Sigmoid colon (tissue), 6 donors: ENCODE measurements at regions not wholly inside any gene's neighbourhood (a gene's known extent, or its start where the extent isn't known, plus 50 kb on each side); places are given as distances from the start of the nearest gene placed in this dataset.

ENCODE experiments used
- DNase-seq: peaks from one replicate; pipeline ENCODE4 v3.0.0-alpha.2; 2019
- H3K27ac ChIP-seq, 4 donors: fragments of 200-600 bp; sonication (generic); one replicate each; pipeline ENCODE4 v1.5.1; 2016 to 2019; ENCODE audit warnings: mild to moderate bottlenecking in 1 of 4
- H3K27me3 ChIP-seq, 3 donors: fragments of 200-600 bp; sonication (generic); one replicate each; pipeline ENCODE4 v1.5.1; 2019; ENCODE audit warnings: mild to moderate bottlenecking in 1 of 3
- H3K36me3 ChIP-seq, 4 donors: fragments of 200-600 bp; sonication (generic); one replicate each; pipeline ENCODE4 v1.5.1; 2016 to 2019
- H3K4me1 ChIP-seq, 4 donors: fragments of 200-600 bp; sonication (generic); one replicate each; pipeline ENCODE4 v1.5.1; 2017 to 2019
- H3K4me3 ChIP-seq, 4 donors: fragments of 200-600 bp; sonication (generic); one replicate each; pipeline ENCODE4 v1.5.1; 2017 to 2019; ENCODE audit warnings: mild to moderate bottlenecking in 2 of 4, moderate library complexity in 1 of 4
- H3K9me3 ChIP-seq, 4 donors: fragments of 200-600 bp in 3 of 4; sonication (generic) in 3 of 4; one replicate each; pipeline versions ENCODE4 v1.5.1 to v1.6.1; 2013 to 2019
- EP300 ChIP-seq, 4 donors: sonication (generic); formaldehyde crosslinking; IDR thresholded peaks; one replicate each; pipeline ENCODE4 v1.6.1; 2017; ENCODE audit warnings: antibody characterized with exemption in 4 of 4
- POLR2A ChIP-seq, 2 donors: fragments of 450-650 bp; IDR thresholded peaks; one replicate each; pipeline ENCODE4 v1.6.1; 2016; ENCODE audit warnings: antibody characterized with exemption in 2 of 2, mild to moderate bottlenecking in 2 of 2, moderate library complexity in 2 of 2
- POLR2AphosphoS5 ChIP-seq, 4 donors: sonication (generic); formaldehyde crosslinking; IDR thresholded peaks; one replicate each; pipeline ENCODE4 v1.6.1; 2017; ENCODE audit warnings: antibody characterized with exemption in 4 of 4
- WGBS, 2 donors: extraction: QIAGEN DNeasy Blood & Tissue Kit; methylation state at CpG; one replicate each; pipeline ENCODE4 v1.1.7; 2013; 5-methylcytosine and 5-hydroxymethylcytosine counted together
- intact Hi-C: fragments of 100-400 bp; cut with DNase I; formaldehyde crosslinking; loops from one replicate; pipeline ENCODE4 v1.15.1; 2023
- TF ChIP-seq, protein P1 (sequence below), 4 experiments: fragments of 450-650 bp in 3 of 4; fragments of 200-600 bp in 1 of 4; IDR thresholded peaks; one replicate each; pipeline ENCODE4 v1.5.1; 2016 to 2019; ENCODE audit warnings: antibody characterized with exemption in 4 of 4, mild to moderate bottlenecking in 3 of 4, moderate library complexity in 2 of 4
- donor health status: healthy with polysubstance abuse.
- donor health status: healthy.

DNA sequence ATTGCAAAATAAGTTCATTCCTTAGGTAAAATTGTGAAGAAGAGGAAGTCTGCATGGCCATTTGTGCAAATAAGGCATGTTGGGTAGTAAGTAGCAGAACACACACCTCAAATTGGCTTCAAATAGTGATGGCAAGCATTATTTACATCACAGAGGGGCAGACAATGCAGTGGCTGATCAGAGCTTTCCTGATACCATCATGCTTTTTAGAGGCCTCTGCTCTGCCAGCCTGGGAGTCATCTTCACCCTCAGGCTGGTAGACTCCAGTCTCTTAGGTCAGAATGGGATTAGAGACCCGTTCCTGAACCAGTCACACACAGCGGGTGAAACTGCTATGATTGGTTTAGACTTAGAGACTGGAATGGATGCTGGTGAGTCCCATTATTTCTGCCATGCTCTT lies 396.0 kb upstream of the MCTP2 start:
- H3K4me1 ChIP-seq: no peaks in the 10 kb centered on the region
- intact Hi-C loops: no loop called here
- H3K4me3 ChIP-seq: no peak overlapping the region
- no peak for DNase-seq
- H3K27me3 ChIP-seq: no peaks in the 10 kb centered on the region
- TF ChIP-seq POLR2A (IDR thresholded peaks at IDR 0.05) (no peak), EP300 (IDR thresholded peaks at IDR 0.05) (no peak), POLR2AphosphoS5 (IDR thresholded peaks at IDR 0.05) (no peak)
- 77 to 90% methylated on average over 2 of the region's 2 CpGs for WGBS, 2 donors
- no peaks in the 10 kb centered on the region for H3K36me3 ChIP-seq
- no peak overlapping the region for H3K27ac ChIP-seq
- no peaks in the 10 kb centered on the region for H3K9me3 ChIP-seq

- 71 to 79% methylated on average over 1 of the region's 1 CpG for WGBS, 2 donors
- Histone ChIP-seq H3K9me3 (no peaks in the 10 kb centered on the region), H3K4me3 (no peak overlapping the region), H3K4me1 (no peaks in the 10 kb centered on the region), H3K27ac (no peak overlapping the region), H3K36me3 (no peaks in the 10 kb centered on the region), H3K27me3 (no peaks in the 10 kb centered on the region)
- intact Hi-C loops: no loop called here
- no peak for DNase-seq
- no peak for TF ChIP-seq POLR2AphosphoS5 (IDR thresholded peaks at IDR 0.05)
These were observed 399.7 kb upstream of the MCTP2 start for GRCh38 chr15:93831641-93832040.

GRCh38 chr15:93830221-93831080 lies 400.9 kb upstream of the MCTP2 start:
- H3K9me3 ChIP-seq: no peaks in the 10 kb centered on the region
- no peak overlapping the region for H3K4me3 ChIP-seq
- intact Hi-C loops: no loop called here
- TF ChIP-seq POLR2A (IDR thresholded peaks at IDR 0.05) (no peak), EP300 (IDR thresholded peaks at IDR 0.05) (no peak), POLR2AphosphoS5 (IDR thresholded peaks at IDR 0.05) (no peak)
- TF ChIP-seq, protein P1, sequence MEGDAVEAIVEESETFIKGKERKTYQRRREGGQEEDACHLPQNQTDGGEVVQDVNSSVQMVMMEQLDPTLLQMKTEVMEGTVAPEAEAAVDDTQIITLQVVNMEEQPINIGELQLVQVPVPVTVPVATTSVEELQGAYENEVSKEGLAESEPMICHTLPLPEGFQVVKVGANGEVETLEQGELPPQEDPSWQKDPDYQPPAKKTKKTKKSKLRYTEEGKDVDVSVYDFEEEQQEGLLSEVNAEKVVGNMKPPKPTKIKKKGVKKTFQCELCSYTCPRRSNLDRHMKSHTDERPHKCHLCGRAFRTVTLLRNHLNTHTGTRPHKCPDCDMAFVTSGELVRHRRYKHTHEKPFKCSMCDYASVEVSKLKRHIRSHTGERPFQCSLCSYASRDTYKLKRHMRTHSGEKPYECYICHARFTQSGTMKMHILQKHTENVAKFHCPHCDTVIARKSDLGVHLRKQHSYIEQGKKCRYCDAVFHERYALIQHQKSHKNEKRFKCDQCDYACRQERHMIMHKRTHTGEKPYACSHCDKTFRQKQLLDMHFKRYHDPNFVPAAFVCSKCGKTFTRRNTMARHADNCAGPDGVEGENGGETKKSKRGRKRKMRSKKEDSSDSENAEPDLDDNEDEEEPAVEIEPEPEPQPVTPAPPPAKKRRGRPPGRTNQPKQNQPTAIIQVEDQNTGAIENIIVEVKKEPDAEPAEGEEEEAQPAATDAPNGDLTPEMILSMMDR (IDR thresholded peaks at IDR 0.05): no peak
- WGBS, 2 donors: 91 to 92% methylated on average over 2 of the region's 2 CpGs
- peak overlapping the region in 1 of 4 donors; percentile 39 for H3K27ac ChIP-seq
- DNase-seq: no peak
- H3K4me1 ChIP-seq: no peaks in the 10 kb centered on the region
- H3K27me3 ChIP-seq: no peaks in the 10 kb centered on the region
- H3K36me3 ChIP-seq: no peaks in the 10 kb centered on the region

DNA sequence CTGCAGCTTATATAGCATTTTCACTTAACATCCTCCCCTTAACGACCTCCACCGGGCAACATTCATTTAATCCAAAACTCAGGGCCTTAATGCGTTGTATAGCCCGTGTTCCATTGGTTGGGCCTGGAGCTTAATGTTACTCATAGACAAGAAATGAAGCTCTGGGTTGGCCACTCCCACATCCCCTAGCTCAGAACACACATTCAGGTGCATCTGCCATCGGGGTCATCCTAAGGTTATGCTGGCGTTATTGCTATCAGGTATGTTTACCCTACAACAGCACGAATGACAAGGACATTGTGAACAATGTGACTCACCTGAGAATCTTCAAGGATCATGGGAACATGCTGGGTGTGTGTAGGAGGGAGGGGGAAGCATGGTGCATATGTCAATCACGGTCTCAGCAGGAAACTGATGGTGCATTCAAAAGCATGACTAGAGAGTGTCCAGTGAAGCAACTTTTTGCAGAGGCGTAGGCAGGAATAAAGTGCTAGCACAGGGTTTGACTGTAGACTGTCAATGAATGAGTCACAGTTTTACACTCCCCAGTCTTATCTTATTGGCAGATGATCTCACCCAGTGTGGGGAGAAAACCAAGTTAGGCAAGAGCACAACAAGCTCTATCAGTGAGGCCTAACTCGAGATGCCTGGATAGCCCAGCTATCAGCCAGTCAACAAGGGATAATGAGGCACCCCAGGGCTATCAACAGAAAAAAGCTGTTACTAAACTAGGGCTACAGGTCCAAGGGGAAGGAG lies 402.1 kb upstream of the MCTP2 start:
- no peak overlapping the region for H3K4me3 ChIP-seq
- TF ChIP-seq POLR2AphosphoS5 (IDR thresholded peaks at IDR 0.05): no peak
- TF ChIP-seq EP300 (IDR thresholded peaks at IDR 0.05): no peak
- TF ChIP-seq POLR2A (IDR thresholded peaks at IDR 0.05): no peak
- intact Hi-C loops: no loop called here
- H3K4me1 ChIP-seq: no peaks in the 10 kb centered on the region
- H3K27me3 ChIP-seq: no peaks in the 10 kb centered on the region
- peak overlapping the region in 1 of 4 donors; percentile 39 for H3K27ac ChIP-seq
- H3K36me3 ChIP-seq: no peaks in the 10 kb centered on the region
- DNase-seq: no peak
- WGBS, 2 donors: 47 to 77% methylated on average over 10 of the region's 10 CpGs
- no peaks in the 10 kb centered on the region for H3K9me3 ChIP-seq

DNA sequence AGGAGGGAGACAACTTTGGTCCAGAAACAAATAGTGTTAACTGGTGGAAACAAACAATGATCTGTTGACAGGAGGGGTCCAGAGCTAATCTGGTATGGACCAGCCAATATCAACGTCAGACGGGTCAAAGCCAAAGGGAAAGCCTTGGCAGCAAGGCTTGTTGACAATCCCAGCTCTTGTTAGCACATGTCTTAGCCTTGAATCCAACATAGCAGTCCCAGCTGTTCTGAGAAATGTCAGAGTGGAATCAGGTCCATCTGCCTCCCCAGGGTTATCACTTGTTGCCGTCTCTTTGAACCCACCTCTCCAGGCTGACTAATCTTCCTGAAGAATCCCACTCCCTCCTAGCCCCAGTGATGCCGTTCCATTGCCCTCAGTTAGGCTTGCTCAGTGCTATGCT lies 404.6 kb upstream of the MCTP2 start:
- Histone ChIP-seq H3K9me3 (no peaks in the 10 kb centered on the region), H3K36me3 (no peaks in the 10 kb centered on the region), H3K27ac (peak overlapping the region in 1 of 4 donors; percentile 3), H3K27me3 (no peaks in the 10 kb centered on the region), H3K4me3 (no peak overlapping the region), H3K4me1 (no peaks in the 10 kb centered on the region)
- WGBS, 2 donors: 64 to 75% methylated on average over 4 of the region's 4 CpGs
- TF ChIP-seq, protein P1 (IDR thresholded peaks at IDR 0.05): no peak
- TF ChIP-seq POLR2A (IDR thresholded peaks at IDR 0.05) (no peak), EP300 (IDR thresholded peaks at IDR 0.05) (no peak), POLR2AphosphoS5 (IDR thresholded peaks at IDR 0.05) (no peak)
- no peak for DNase-seq
- intact Hi-C loops: no loop called here

GRCh38 chr15:93826293-93826692 lies 405.1 kb upstream of the MCTP2 start:
- no peaks in the 10 kb centered on the region for H3K36me3 ChIP-seq
- DNase-seq: no peak
- no peaks in the 10 kb centered on the region for H3K4me1 ChIP-seq
- peak overlapping the region in 1 of 4 donors; percentile 3 for H3K27ac ChIP-seq
- H3K4me3 ChIP-seq: no peak overlapping the region
- WGBS, 2 donors: 25 to 68% methylated on average over 3 of the region's 3 CpGs
- TF ChIP-seq EP300 (IDR thresholded peaks at IDR 0.05) (no peak), POLR2AphosphoS5 (IDR thresholded peaks at IDR 0.05) (no peak), POLR2A (IDR thresholded peaks at IDR 0.05) (no peak)
- TF ChIP-seq, protein P1 (IDR thresholded peaks at IDR 0.05): no peak
- intact Hi-C loops: no loop called here
- H3K27me3 ChIP-seq: no peaks in the 10 kb centered on the region
- no peaks in the 10 kb centered on the region for H3K9me3 ChIP-seq
